ENCODE measurements at regions not wholly inside any gene's neighbourhood (a gene's known extent, or its start where the extent isn't known, plus 50 kb on each side); places are given as distances from the start of the nearest gene placed in this dataset.

- intact Hi-C loops (cut with DNase I; ENCODE audit: low total_unique reads), result no loop called here
- H3K4me1 ChIP-seq, result no peaks in the 10 kb centered on the region
- DNase-seq, result no peak
- no peak for TF ChIP-seq POLR2A (IDR thresholded peaks at IDR 0.05)
- TF ChIP-seq CTCF (IDR thresholded peaks at IDR 0.05), result no peak
- no peak overlapping the region for H3K4me3 ChIP-seq
- H3K27ac ChIP-seq, result no peak overlapping the region
- H3K9me3 ChIP-seq, result no peaks in the 10 kb centered on the region
- H3K36me3 ChIP-seq (ENCODE audit: low read depth, missing control alignments), result no peaks in the 10 kb centered on the region
- H3K27me3 ChIP-seq, result no peaks in the 10 kb centered on the region
- 78 to 80% methylated on average over 1 of the region's 1 CpG for WGBS, 2 donors
Measured at GRCh38 chr11:28735511-28735910, 627.3 kb downstream of the METTL15 start.

DNA sequence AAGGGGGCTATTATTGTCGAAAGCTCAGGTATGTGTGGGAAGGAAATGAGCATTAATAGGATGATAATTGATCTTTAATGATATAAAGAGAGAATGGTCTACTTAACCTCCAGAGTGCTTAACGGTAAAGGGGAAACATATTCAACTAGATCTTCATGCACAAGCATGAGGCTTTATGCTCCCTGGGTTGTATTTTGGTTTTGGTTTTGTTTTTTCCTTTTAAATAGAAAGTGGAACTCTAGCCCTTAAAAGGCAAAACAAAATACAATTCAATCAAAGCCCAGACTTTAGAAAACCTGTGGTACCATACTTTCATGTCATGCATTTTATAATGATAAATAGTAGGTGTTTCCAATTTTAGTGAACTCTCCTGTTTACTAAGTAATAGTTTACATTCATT, 622.7 kb downstream of the METTL15 start:
- Histone ChIP-seq H3K4me1 (no peaks in the 10 kb centered on the region), H3K27ac (no peak overlapping the region)
- WGBS, 2 donors, result 84 to 86% methylated on average over 2 of the region's 2 CpGs

DNA sequence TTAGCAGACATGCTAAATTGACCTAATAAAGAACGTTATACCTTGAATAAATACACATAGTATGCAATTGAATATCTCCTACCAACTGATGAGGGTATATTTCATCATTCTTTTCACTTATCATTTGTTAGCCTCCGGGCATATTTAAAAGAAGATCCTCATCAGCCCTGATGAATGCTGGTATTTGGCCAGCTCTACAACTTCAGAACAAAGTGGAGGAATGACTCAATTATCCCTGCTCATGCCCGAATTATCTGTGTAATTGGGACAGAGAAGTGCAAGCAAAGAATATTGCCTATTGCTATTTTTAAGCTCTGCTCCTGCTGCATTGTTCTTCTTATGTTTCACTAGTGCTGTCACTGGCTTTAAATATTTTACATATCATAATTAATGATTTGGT, 622.1 kb downstream of the METTL15 start:
- TF ChIP-seq POLR2A (IDR thresholded peaks at IDR 0.05) (no peak), CTCF (IDR thresholded peaks at IDR 0.05) (no peak)
- Histone ChIP-seq H3K27me3 (no peaks in the 10 kb centered on the region), H3K27ac (no peak overlapping the region), H3K9me3 (no peaks in the 10 kb centered on the region), H3K4me1 (no peaks in the 10 kb centered on the region), H3K36me3 (ENCODE audit: low read depth, missing control alignments) (no peaks in the 10 kb centered on the region), H3K4me3 (no peak overlapping the region)
- WGBS, 2 donors, result 74 to 77% methylated on average over 3 of the region's 3 CpGs
- DNase-seq, result no peak
- intact Hi-C loops (cut with DNase I; ENCODE audit: low total_unique reads), result no loop called here

More for the DNA sequence above, 622.7 kb downstream of the METTL15 start:
- Histone ChIP-seq H3K4me3 (no peak overlapping the region), H3K9me3 (no peaks in the 10 kb centered on the region), H3K27me3 (no peaks in the 10 kb centered on the region), H3K36me3 (ENCODE audit: low read depth, missing control alignments) (no peaks in the 10 kb centered on the region)
- TF ChIP-seq POLR2A (IDR thresholded peaks at IDR 0.05), result no peak
- no peak for TF ChIP-seq CTCF (IDR thresholded peaks at IDR 0.05)
- intact Hi-C loops (cut with DNase I; ENCODE audit: low total_unique reads), result no loop called here
- no peak for DNase-seq

DNA sequence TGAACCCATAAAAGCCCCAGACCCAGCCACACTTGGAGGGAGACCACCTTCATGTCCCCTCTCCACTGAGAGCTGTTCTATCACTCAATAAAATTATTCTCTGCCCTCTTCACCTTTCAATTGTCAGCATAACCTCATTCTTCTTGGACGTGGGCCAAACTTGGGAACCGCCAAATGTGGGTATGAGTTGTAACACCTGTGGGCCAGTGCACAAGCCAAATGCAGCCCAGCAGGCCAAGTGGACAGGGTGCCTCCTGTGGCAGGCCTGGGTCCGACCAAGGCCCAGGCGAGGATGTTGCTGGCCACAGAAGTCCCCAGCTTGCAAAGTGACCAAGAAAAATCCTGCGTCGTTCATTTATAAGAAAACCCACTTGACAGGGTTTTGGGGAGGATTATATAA, 621.2 kb downstream of the METTL15 start:
- no peak for DNase-seq
- no peak overlapping the region for H3K4me3 ChIP-seq
- 87 to 94% methylated on average over 6 of the region's 6 CpGs for WGBS, 2 donors
- TF ChIP-seq POLR2A (IDR thresholded peaks at IDR 0.05) (no peak), CTCF (IDR thresholded peaks at IDR 0.05) (no peak)
- no peaks in the 10 kb centered on the region for H3K36me3 ChIP-seq (ENCODE audit: low read depth, missing control alignments)
- H3K27me3 ChIP-seq, result no peaks in the 10 kb centered on the region
- no peaks in the 10 kb centered on the region for H3K9me3 ChIP-seq
- H3K27ac ChIP-seq, result no peak overlapping the region
- no peaks in the 10 kb centered on the region for H3K4me1 ChIP-seq
- intact Hi-C loops (cut with DNase I; ENCODE audit: low total_unique reads), result no loop called here

GRCh38 chr11:28728666-28729065, 620.5 kb downstream of the METTL15 start:
- Histone ChIP-seq H3K27ac (no peak overlapping the region), H3K4me1 (no peaks in the 10 kb centered on the region), H3K9me3 (no peaks in the 10 kb centered on the region), H3K36me3 (ENCODE audit: low read depth, missing control alignments) (no peaks in the 10 kb centered on the region), H3K4me3 (no peak overlapping the region), H3K27me3 (no peaks in the 10 kb centered on the region)
- TF ChIP-seq POLR2A (IDR thresholded peaks at IDR 0.05) (no peak), CTCF (IDR thresholded peaks at IDR 0.05) (no peak)
- intact Hi-C loops (cut with DNase I; ENCODE audit: low total_unique reads), result no loop called here
- WGBS, 2 donors, result 76 to 79% methylated on average over 1 of the region's 1 CpG
- DNase-seq, result no peak
